ENCODE measurements at regions not wholly inside any gene's neighbourhood (a gene's known extent, or its start where the extent isn't known, plus 50 kb on each side); places are given as distances from the start of the nearest gene placed in this dataset.

- TF ChIP-seq POLR2A (IDR thresholded peaks at IDR 0.05; ENCODE audit: low read depth, low read length) (no peak), TAF1 (IDR thresholded peaks at IDR 0.05; ENCODE audit: borderline replicate concordance, low read depth, low read length) (no peak)
These were observed 426.5 kb upstream of the NFE2L3 start for GRCh38 chr7:25725451-25725850.
